Activated T-cell treated with anti-CD3 and anti-CD28 coated beads for 1 hour (primary cell): ENCODE measurements at regions not wholly inside any gene's neighbourhood (a gene's known extent, or its start where the extent isn't known, plus 50 kb on each side); places are given as distances from the start of the nearest gene placed in this dataset.

ENCODE experiments used
- DNase-seq: peaks from one replicate; pipeline ENCODE4 v3.0.0-alpha.2; 2020; ENCODE audit warnings: low read depth

- DNase-seq, result no peak
Measured at GRCh38 chr3:152719264-152719663, 115.7 kb upstream of the P2RY1 start.

GRCh38 chr3:152720951-152721718, 113.8 kb upstream of the P2RY1 start:
- DNase-seq, result no peak

- no peak for DNase-seq
Measured at GRCh38 chr3:152724270-152724669, 110.7 kb upstream of the P2RY1 start.

GRCh38 chr3:152728231-152728980, 106.5 kb upstream of the P2RY1 start:
- no peak for DNase-seq

- DNase-seq, result no peak
Measured at GRCh38 chr3:152729906-152730305, 105.0 kb upstream of the P2RY1 start.

GRCh38 chr3:152731511-152731910, 103.4 kb upstream of the P2RY1 start:
- no peak for DNase-seq

- no peak for DNase-seq
Measured at GRCh38 chr3:152733584-152734119, 101.3 kb upstream of the P2RY1 start.

GRCh38 chr3:152737021-152737908, 97.7 kb upstream of the P2RY1 start:
- no peak for DNase-seq

- DNase-seq, result no peak
Measured at GRCh38 chr3:152738656-152739055, 96.3 kb upstream of the P2RY1 start.

GRCh38 chr3:152742368-152743347, 92.3 kb upstream of the P2RY1 start:
- no peak for DNase-seq

- DNase-seq, result no peak
Measured at GRCh38 chr3:152745646-152746045, 89.3 kb upstream of the P2RY1 start.

GRCh38 chr3:152754303-152754702, 80.6 kb upstream of the P2RY1 start:
- DNase-seq, result no peak

- no peak for DNase-seq
Measured at GRCh38 chr3:152756807-152757206, 78.1 kb upstream of the P2RY1 start.

GRCh38 chr3:152760024-152760563, 74.8 kb upstream of the P2RY1 start:
- no peak for DNase-seq

GRCh38 chr3:152760591-152760990, 74.3 kb upstream of the P2RY1 start:
- DNase-seq, result no peak

GRCh38 chr3:152768478-152768877, 66.5 kb upstream of the P2RY1 start:
- no peak for DNase-seq

GRCh38 chr3:152769523-152769922, 65.4 kb upstream of the P2RY1 start:
- no peak for DNase-seq

GRCh38 chr3:152770296-152770695, 64.6 kb upstream of the P2RY1 start:
- no peak for DNase-seq

GRCh38 chr3:152771120-152771519, 63.8 kb upstream of the P2RY1 start:
- DNase-seq, result no peak

GRCh38 chr3:152772674-152773225, 62.2 kb upstream of the P2RY1 start:
- no peak for DNase-seq
